GM23248 (cell line): ENCODE measurements at regions not wholly inside any gene's neighbourhood (a gene's known extent, or its start where the extent isn't known, plus 50 kb on each side); places are given as distances from the start of the nearest gene placed in this dataset.

Experiments
- DNase-seq: peaks from one replicate; pipeline ENCODE4 v3.0.0-alpha.2; 2015
- H2AFZ ChIP-seq: fragments of 200-600 bp; sonication (generic); 2 replicates; pipeline ENCODE4 v1.6.1; 2016; ENCODE audit warnings: antibody characterized with exemption
- H3F3A ChIP-seq: fragments of 200-600 bp; sonication (generic); 2 replicates; pipeline ENCODE4 v1.6.1; 2016; ENCODE audit warnings: mild to moderate bottlenecking, antibody characterized with exemption, mixed run types; ENCODE audit not compliant: insufficient read depth
- H3K27ac ChIP-seq: fragments of 200-600 bp; sonication (generic); 2 replicates; pipeline ENCODE4 v1.5.1; 2016; ENCODE audit warnings: mild to moderate bottlenecking
- H3K27me3 ChIP-seq: fragments of 200-600 bp; sonication (generic); replicated peaks from 2 replicates; pipeline ENCODE4 v1.6.1; 2016; ENCODE audit warnings: mild to moderate bottlenecking; ENCODE audit not compliant: insufficient read depth
- H3K36me3 ChIP-seq: fragments of 200-600 bp; sonication (generic); 2 replicates; pipeline ENCODE4 v1.6.1; 2016; ENCODE audit warnings: low read depth, mild to moderate bottlenecking
- H3K4me1 ChIP-seq: fragments of 200-600 bp; sonication (generic); 2 replicates; pipeline ENCODE4 v1.6.1; 2016; ENCODE audit warnings: mild to moderate bottlenecking; ENCODE audit not compliant: insufficient read depth
- H3K4me2 ChIP-seq: fragments of 200-600 bp; sonication (generic); one replicate; pipeline ENCODE4 v1.6.1; 2016; ENCODE audit warnings: mild to moderate bottlenecking; ENCODE audit not compliant: unreplicated experiment
- H3K4me3 ChIP-seq: fragments of 200-600 bp; sonication (generic); 2 replicates; pipeline ENCODE4 v1.5.1; 2016; ENCODE audit warnings: mild to moderate bottlenecking
- H3K79me2 ChIP-seq: fragments of 200-600 bp; sonication (generic); 2 replicates; pipeline ENCODE4 v1.6.1; 2016; ENCODE audit warnings: mild to moderate bottlenecking; ENCODE audit not compliant: insufficient read depth
- H3K9ac ChIP-seq: fragments of 200-600 bp; sonication (generic); 2 replicates; pipeline ENCODE4 v1.6.1; 2016; ENCODE audit warnings: mild to moderate bottlenecking
- H3K9me2 ChIP-seq: fragments of 200-600 bp; sonication (generic); 2 replicates; pipeline ENCODE4 v1.6.1; 2016; ENCODE audit warnings: mixed run types, mild to moderate bottlenecking, moderate library complexity; ENCODE audit not compliant: insufficient read depth
- H3K9me3 ChIP-seq: fragments of 200-600 bp; sonication (generic); one replicate; pipeline ENCODE4 v1.6.1; 2017; ENCODE audit warnings: low read depth
- H4K20me1 ChIP-seq: fragments of 200-600 bp; sonication (generic); 2 replicates; pipeline ENCODE4 v1.6.0; 2016; ENCODE audit not compliant: insufficient read depth
- EZH2 ChIP-seq: fragments of 200-600 bp; sonication (generic); IDR thresholded peaks from 2 replicates; pipeline ENCODE4 v1.6.1; 2018; ENCODE audit warnings: antibody characterized with exemption, mild to moderate bottlenecking; ENCODE audit not compliant: insufficient read depth, poor library complexity, severe bottlenecking
- EZH2phosphoT487 ChIP-seq: fragments of 200-600 bp; sonication (generic); IDR thresholded peaks from 2 replicates; pipeline ENCODE4 v1.6.1; 2018; ENCODE audit warnings: antibody characterized with exemption, moderate library complexity, mild to moderate bottlenecking, low read depth; ENCODE audit not compliant: insufficient read depth
- WGBS, 2 experiments: methylation state at CpG; one replicate each; pipeline ENCODE4 v1.1.6; 2015 to 2017; ENCODE audit warnings: low lambda C conversion rate in 2 of 2, low coverage in 1 of 2; ENCODE audit errors: missing lambda C conversion rate in 2 of 2; 5-methylcytosine and 5-hydroxymethylcytosine counted together
- in situ Hi-C: fragments of 300-500 bp; cut with MboI; formaldehyde crosslinking; loops from 2 replicates; pipeline ENCODE4 v1.15.0; 2020

GRCh38 chr5:96226941-96227552 lies 206.0 kb downstream of the PCSK1 start:
- no peaks in the 10 kb centered on the region for H3K9me2 ChIP-seq
- H2AFZ ChIP-seq, result peak overlapping the region; percentile 5; the same call in 1 of the 2 replicates
- TF ChIP-seq EZH2phosphoT487 (no peak), EZH2 (no peak)
- H3K27ac ChIP-seq, result peak overlapping the region; percentile 81
- peaks cover 36% of the 10 kb centered on the region for H3F3A ChIP-seq
- no peaks in the 10 kb centered on the region for H4K20me1 ChIP-seq
- peak overlapping the region; percentile 48 for H3K9ac ChIP-seq
- H3K4me3 ChIP-seq, result peak overlapping the region; percentile 36
- H3K9me3 ChIP-seq, result no peaks in the 10 kb centered on the region
- peaks cover 36% of the 10 kb centered on the region for H3K4me1 ChIP-seq
- no peaks in the 10 kb centered on the region for H3K27me3 ChIP-seq
- peak; percentile 95 for DNase-seq
- WGBS, 2 experiments, result 2% methylated on average over 6 of the region's 6 CpGs
- in situ Hi-C loops, result no loop called here
- H3K36me3 ChIP-seq, result no peaks in the 10 kb centered on the region
- H3K4me2 ChIP-seq, result peak overlapping the region; percentile 58
- peaks cover 17% of the 10 kb centered on the region for H3K79me2 ChIP-seq

- Histone ChIP-seq H3K79me2 (peaks cover 39% of the 10 kb centered on the region), H3F3A (peaks cover 49% of the 10 kb centered on the region), H3K4me1 (peaks cover 46% of the 10 kb centered on the region), H4K20me1 (no peaks in the 10 kb centered on the region), H3K9me2 (no peaks in the 10 kb centered on the region), H3K4me3 (no peak overlapping the region), H3K4me2 (no peak overlapping the region), H3K9ac (no peak overlapping the region), H3K36me3 (no peaks in the 10 kb centered on the region), H3K27me3 (no peaks in the 10 kb centered on the region), H2AFZ (no peak overlapping the region), H3K9me3 (no peaks in the 10 kb centered on the region), H3K27ac (peak overlapping the region; percentile 98; the same call in 1 of the 2 replicates)
- in situ Hi-C loops, result no loop called here
- WGBS, 2 experiments, result 91 to 99% methylated on average over 2 of the region's 2 CpGs
- no peak for TF ChIP-seq EZH2
- TF ChIP-seq EZH2phosphoT487, result no peak
- DNase-seq, result no peak
These were observed 210.9 kb downstream of the PCSK1 start for GRCh38 chr5:96222129-96222528.

- in situ Hi-C loops, result no loop called here
- peak overlapping the region; percentile 79 for H3K9ac ChIP-seq
- TF ChIP-seq EZH2phosphoT487, result 0 out of 2 replicates have a peak, but pooled peaks have one; percentile 64
- no peak for TF ChIP-seq EZH2
- H3K27ac ChIP-seq, result peak overlapping the region; percentile 98
- peaks cover 35% of the 10 kb centered on the region for H3K4me1 ChIP-seq
- DNase-seq, result peak; percentile 89
- H2AFZ ChIP-seq, result no peak overlapping the region
- no peaks in the 10 kb centered on the region for H3K9me2 ChIP-seq
- no peaks in the 10 kb centered on the region for H3K36me3 ChIP-seq
- H3K4me2 ChIP-seq, result peak overlapping the region; percentile 75
- H3K27me3 ChIP-seq, result no peaks in the 10 kb centered on the region
- H3K9me3 ChIP-seq, result no peaks in the 10 kb centered on the region
- peak overlapping the region; percentile 17 for H3K4me3 ChIP-seq
- peaks cover 38% of the 10 kb centered on the region for H3F3A ChIP-seq
- WGBS, 2 experiments, result 25 to 26% methylated on average over 4 of the region's 4 CpGs
- peaks cover 36% of the 10 kb centered on the region for H3K79me2 ChIP-seq
- H4K20me1 ChIP-seq, result no peaks in the 10 kb centered on the region
These were observed 212.2 kb downstream of the PCSK1 start for GRCh38 chr5:96220610-96221390.

GRCh38 chr5:96219580-96220281 lies 213.3 kb downstream of the PCSK1 start:
- peaks cover 27% of the 10 kb centered on the region for H3K79me2 ChIP-seq
- WGBS, 2 experiments, result 25 to 30% methylated on average over 4 of the region's 4 CpGs
- peak overlapping the region; percentile 79 for H3K9ac ChIP-seq
- H3F3A ChIP-seq, result peaks cover 37% of the 10 kb centered on the region
- TF ChIP-seq EZH2 (no peak), EZH2phosphoT487 (no peak)
- peak overlapping the region; percentile 6; the same call in 1 of the 2 replicates for H3K4me3 ChIP-seq
- peak; percentile 94 for DNase-seq
- H3K9me3 ChIP-seq, result no peaks in the 10 kb centered on the region
- peak overlapping the region; percentile 98 for H3K27ac ChIP-seq
- no peaks in the 10 kb centered on the region for H3K9me2 ChIP-seq
- H2AFZ ChIP-seq, result peak overlapping the region; percentile 20
- in situ Hi-C loops, result no loop called here
- no peaks in the 10 kb centered on the region for H3K27me3 ChIP-seq
- H3K4me1 ChIP-seq, result peaks cover 36% of the 10 kb centered on the region
- H3K4me2 ChIP-seq, result peak overlapping the region; percentile 75
- no peaks in the 10 kb centered on the region for H4K20me1 ChIP-seq
- H3K36me3 ChIP-seq, result no peaks in the 10 kb centered on the region
